ENCODE measurements at regions not wholly inside any gene's neighbourhood (a gene's known extent, or its start where the extent isn't known, plus 50 kb on each side); places are given as distances from the start of the nearest gene placed in this dataset.

GRCh38 chr6:130534627-130535026, 168.8 kb downstream of the TMEM200A start:
- TF ChIP-seq REST (IDR thresholded peaks at IDR 0.05): no peak
- no peak for TF ChIP-seq CTCF (IDR thresholded peaks at IDR 0.05; ENCODE audit: low read depth, low read length, missing input control)
- TF ChIP-seq MAX (IDR thresholded peaks at IDR 0.05): no peak
- no peak for TF ChIP-seq GABPA (IDR thresholded peaks at IDR 0.05 in 1 of 2, conservative IDR thresholded peaks at IDR 0.05 in 1 of 2)
- TF ChIP-seq YY1 (IDR thresholded peaks at IDR 0.05): no peak
- TF ChIP-seq FOXA1 (IDR thresholded peaks at IDR 0.05): no peak
- TF ChIP-seq SP1 (IDR thresholded peaks at IDR 0.05): no peak
- TF ChIP-seq TAF1 (conservative IDR thresholded peaks at IDR 0.05): no peak
- no peak for TF ChIP-seq ZBTB33 (IDR thresholded peaks at IDR 0.05)
- no peak for TF ChIP-seq HNF4G (IDR thresholded peaks at IDR 0.05)
- no peak for TF ChIP-seq FOXA2 (IDR thresholded peaks at IDR 0.05)
- no peak for TF ChIP-seq ATF3 (IDR thresholded peaks at IDR 0.05)
- TF ChIP-seq EGR1 (IDR thresholded peaks at IDR 0.05; ENCODE audit: low read depth in 2 of 2): no peak
- no peak for TF ChIP-seq RXRA (IDR thresholded peaks at IDR 0.05)
